A673 (cell line): ENCODE measurements at regions not wholly inside any gene's neighbourhood (a gene's known extent, or its start where the extent isn't known, plus 50 kb on each side); places are given as distances from the start of the nearest gene placed in this dataset.

Experiments used
- EZH2 ChIP-seq: fragments of 200-600 bp; sonication (generic); IDR thresholded peaks from 2 replicates; pipeline ENCODE4 v1.6.1; 2017; ENCODE audit warnings: borderline replicate concordance, low read depth, mild to moderate bottlenecking, mixed read lengths, antibody characterized with exemption, low read length; ENCODE audit not compliant: poor library complexity, severe bottlenecking
- TF ChIP-seq, protein P1 (sequence below): fragments of 300-800, 200-600 bp; sonication (generic); conservative IDR thresholded peaks from 2 replicates; pipeline ENCODE4 v1.5.1; 2017; ENCODE audit warnings: low read depth, mild to moderate bottlenecking, antibody characterized with exemption, low read length, moderate library complexity, mixed read lengths

DNA sequence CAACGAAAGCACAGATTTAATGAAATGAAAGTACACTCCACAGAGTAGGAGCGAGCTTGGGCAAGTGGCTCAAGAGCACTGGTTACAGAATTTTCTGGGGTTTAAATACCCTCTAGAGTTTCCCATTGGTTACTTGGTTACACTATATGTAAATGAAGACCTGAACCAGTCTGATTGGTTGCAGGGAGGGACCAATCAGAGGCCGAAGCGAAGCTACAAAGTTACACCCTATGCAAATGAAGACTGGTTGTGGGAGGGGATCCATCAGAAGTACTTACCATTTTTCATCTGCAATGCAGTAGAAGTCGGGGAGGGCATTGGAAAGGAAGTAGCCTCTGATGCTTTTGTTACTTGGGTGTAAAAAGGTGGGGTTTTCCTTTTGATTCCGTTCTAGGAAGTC, 132.0 kb downstream of the PMP22 start:
- TF ChIP-seq, protein P1, sequence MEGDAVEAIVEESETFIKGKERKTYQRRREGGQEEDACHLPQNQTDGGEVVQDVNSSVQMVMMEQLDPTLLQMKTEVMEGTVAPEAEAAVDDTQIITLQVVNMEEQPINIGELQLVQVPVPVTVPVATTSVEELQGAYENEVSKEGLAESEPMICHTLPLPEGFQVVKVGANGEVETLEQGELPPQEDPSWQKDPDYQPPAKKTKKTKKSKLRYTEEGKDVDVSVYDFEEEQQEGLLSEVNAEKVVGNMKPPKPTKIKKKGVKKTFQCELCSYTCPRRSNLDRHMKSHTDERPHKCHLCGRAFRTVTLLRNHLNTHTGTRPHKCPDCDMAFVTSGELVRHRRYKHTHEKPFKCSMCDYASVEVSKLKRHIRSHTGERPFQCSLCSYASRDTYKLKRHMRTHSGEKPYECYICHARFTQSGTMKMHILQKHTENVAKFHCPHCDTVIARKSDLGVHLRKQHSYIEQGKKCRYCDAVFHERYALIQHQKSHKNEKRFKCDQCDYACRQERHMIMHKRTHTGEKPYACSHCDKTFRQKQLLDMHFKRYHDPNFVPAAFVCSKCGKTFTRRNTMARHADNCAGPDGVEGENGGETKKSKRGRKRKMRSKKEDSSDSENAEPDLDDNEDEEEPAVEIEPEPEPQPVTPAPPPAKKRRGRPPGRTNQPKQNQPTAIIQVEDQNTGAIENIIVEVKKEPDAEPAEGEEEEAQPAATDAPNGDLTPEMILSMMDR: no peak
- no peak for TF ChIP-seq EZH2
